ENCODE measurements at regions not wholly inside any gene's neighbourhood (a gene's known extent, or its start where the extent isn't known, plus 50 kb on each side); places are given as distances from the start of the nearest gene placed in this dataset.

GRCh38 chr16:56101480-56101879 lies 89.8 kb upstream of the GNAO1 start:
- in situ Hi-C loops (cut with HindIII; ENCODE audit: low sequenced_read_pairs): no loop called here
- no peak overlapping the region for H3K4me3 ChIP-seq (ENCODE audit: low read depth, low read length)
- DNase-seq (ENCODE audit: low read depth, low spot score): no peak
- no peak for TF ChIP-seq CTCF (IDR thresholded peaks at IDR 0.05; ENCODE audit: low read depth, low read length)

GRCh38 chr16:56097306-56097705 lies 94.0 kb upstream of the GNAO1 start:
- no peak for DNase-seq (ENCODE audit: low read depth, low spot score)
- no peak overlapping the region for H3K4me3 ChIP-seq (ENCODE audit: low read depth, low read length)
- in situ Hi-C loops (cut with HindIII; ENCODE audit: low sequenced_read_pairs): no loop called here
- TF ChIP-seq CTCF (IDR thresholded peaks at IDR 0.05; ENCODE audit: low read depth, low read length): no peak

GRCh38 chr16:56094231-56094630 lies 97.1 kb upstream of the GNAO1 start:
- no peak for DNase-seq (ENCODE audit: low read depth, low spot score)
- in situ Hi-C loops (cut with HindIII; ENCODE audit: low sequenced_read_pairs): no loop called here
- no peak overlapping the region for H3K4me3 ChIP-seq (ENCODE audit: low read depth, low read length)
- TF ChIP-seq CTCF (IDR thresholded peaks at IDR 0.05; ENCODE audit: low read depth, low read length): no peak

GRCh38 chr16:56093055-56093454 lies 98.2 kb upstream of the GNAO1 start:
- no peak for TF ChIP-seq CTCF (IDR thresholded peaks at IDR 0.05; ENCODE audit: low read depth, low read length)
- no peak for DNase-seq (ENCODE audit: low read depth, low spot score)
- no peak overlapping the region for H3K4me3 ChIP-seq (ENCODE audit: low read depth, low read length)
- in situ Hi-C loops (cut with HindIII; ENCODE audit: low sequenced_read_pairs): no loop called here

GRCh38 chr16:56090076-56090475 lies 101.2 kb upstream of the GNAO1 start:
- no peak for TF ChIP-seq CTCF (IDR thresholded peaks at IDR 0.05; ENCODE audit: low read depth, low read length)
- in situ Hi-C loops (cut with HindIII; ENCODE audit: low sequenced_read_pairs): no loop called here
- no peak for DNase-seq (ENCODE audit: low read depth, low spot score)
- no peak overlapping the region for H3K4me3 ChIP-seq (ENCODE audit: low read depth, low read length)

GRCh38 chr16:56087626-56088025 lies 103.7 kb upstream of the GNAO1 start:
- H3K4me3 ChIP-seq (ENCODE audit: low read depth, low read length): no peak overlapping the region
- no peak for TF ChIP-seq CTCF (IDR thresholded peaks at IDR 0.05; ENCODE audit: low read depth, low read length)
- in situ Hi-C loops (cut with HindIII; ENCODE audit: low sequenced_read_pairs): no loop called here
- DNase-seq (ENCODE audit: low read depth, low spot score): no peak

GRCh38 chr16:56081371-56081770 lies 109.9 kb upstream of the GNAO1 start:
- no peak for DNase-seq (ENCODE audit: low read depth, low spot score)
- H3K4me3 ChIP-seq (ENCODE audit: low read depth, low read length): no peak overlapping the region
- no peak for TF ChIP-seq CTCF (IDR thresholded peaks at IDR 0.05; ENCODE audit: low read depth, low read length)
- in situ Hi-C loops (cut with HindIII; ENCODE audit: low sequenced_read_pairs): no loop called here

All from astrocyte of the spinal cord (primary cell).